SW480 (cell line): ENCODE measurements at regions not wholly inside any gene's neighbourhood (a gene's known extent, or its start where the extent isn't known, plus 50 kb on each side); places are given as distances from the start of the nearest gene placed in this dataset.
"Not testable (repeated sequence)": the region's sequence is repeated elsewhere in the genome, so short reads cannot be mapped to it uniquely, and the experiment has no call there.

Experiments
- DNase-seq: peaks from one replicate; pipeline ENCODE4 v3.0.0-alpha.2; 2016; ENCODE audit warnings: low spot score

- no peak for DNase-seq
Observed at GRCh38 chr1:148315071-148315811, 163.2 kb upstream of the NBPF11 start.

GRCh38 chr1:148310807-148311206 lies 158.7 kb upstream of the NBPF11 start:
- no peak for DNase-seq

GRCh38 chr1:148309940-148310500 lies 157.9 kb upstream of the NBPF11 start:
- DNase-seq: no peak

GRCh38 chr1:148308832-148309458 lies 156.9 kb upstream of the NBPF11 start:
- no peak for DNase-seq

GRCh38 chr1:148307583-148308185 lies 155.6 kb upstream of the NBPF11 start:
- DNase-seq: no peak

- DNase-seq: not testable (repeated sequence)
Observed at GRCh38 chr1:148304935-148305334, 152.9 kb upstream of the NBPF11 start.

GRCh38 chr1:148302586-148303364 lies 150.7 kb upstream of the NBPF11 start:
- not testable (repeated sequence) for DNase-seq

DNA sequence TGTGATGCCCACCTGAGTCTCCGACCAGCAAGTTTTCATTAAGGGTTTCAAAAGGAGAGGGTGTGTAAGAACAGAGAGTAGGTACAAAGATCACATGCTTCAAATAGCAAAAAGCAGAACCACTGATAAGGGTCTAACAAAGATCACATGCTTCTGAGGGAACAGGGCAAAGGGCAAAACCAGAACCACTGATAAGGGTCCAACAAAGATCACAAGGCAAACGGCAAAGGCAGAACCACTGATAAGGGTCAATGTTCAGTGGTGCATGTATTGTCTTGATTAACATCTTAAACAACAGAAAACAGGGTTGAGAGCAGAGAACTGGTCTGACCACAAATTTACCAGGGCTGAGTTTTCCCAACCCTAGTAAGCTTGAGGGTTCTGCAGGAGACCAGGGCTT lies 145.8 kb upstream of the NBPF11 start:
- not testable (repeated sequence) for DNase-seq

DNA sequence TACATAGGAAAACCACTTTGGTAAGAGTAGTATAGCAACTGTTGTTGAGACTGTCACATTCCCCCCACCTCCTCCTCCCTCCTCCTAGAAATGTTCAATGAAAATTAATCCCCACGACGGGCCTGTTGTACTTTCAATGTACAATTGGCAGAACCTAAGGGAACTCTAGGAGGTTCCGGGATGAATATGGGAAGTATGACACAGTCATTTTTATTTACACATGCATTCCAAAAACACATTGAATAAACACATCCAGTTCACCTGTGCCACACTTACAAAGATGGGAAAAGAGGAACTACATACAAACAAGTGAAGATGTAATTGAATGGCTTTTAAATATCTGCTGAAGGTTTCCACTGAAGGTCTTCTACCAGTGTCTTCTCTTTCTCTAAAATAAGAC lies 144.4 kb upstream of the NBPF11 start:
- DNase-seq: no peak

DNA sequence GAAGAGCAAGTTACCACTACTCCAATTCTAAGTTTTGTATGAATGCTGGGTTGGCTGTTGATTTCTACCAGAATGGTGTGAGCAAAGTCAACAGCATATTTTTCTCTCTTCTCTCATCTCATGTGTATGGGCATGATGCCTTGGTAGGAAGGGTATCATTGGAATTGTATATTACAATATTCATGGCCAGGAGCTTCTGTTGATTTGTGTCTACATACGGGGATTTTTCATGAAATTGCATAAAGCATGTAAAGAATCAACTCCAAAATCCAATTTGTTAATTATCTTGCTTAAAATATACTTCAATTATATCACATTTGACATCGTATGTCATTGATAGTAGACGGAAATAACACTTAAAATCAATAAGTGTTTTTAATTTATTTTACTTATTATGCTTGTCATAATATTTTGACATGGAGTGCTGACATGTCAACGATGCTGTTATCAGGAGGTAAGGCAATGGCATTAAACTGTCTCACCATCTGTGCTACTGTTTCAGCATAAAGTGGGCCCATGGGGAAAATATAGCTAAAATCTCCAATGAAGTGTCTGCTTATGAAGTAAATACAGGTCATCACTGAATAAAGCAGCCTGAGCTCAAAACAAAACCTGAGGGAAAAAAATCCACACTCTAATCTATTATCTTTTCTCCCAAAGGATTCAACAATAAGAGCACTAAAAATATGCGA lies 142.2 kb upstream of the NBPF11 start:
- DNase-seq: no peak

- no peak for DNase-seq
Observed at GRCh38 chr1:148293651-148294050, 141.6 kb upstream of the NBPF11 start.

GRCh38 chr1:148292915-148293314 lies 140.8 kb upstream of the NBPF11 start:
- DNase-seq: no peak

DNA sequence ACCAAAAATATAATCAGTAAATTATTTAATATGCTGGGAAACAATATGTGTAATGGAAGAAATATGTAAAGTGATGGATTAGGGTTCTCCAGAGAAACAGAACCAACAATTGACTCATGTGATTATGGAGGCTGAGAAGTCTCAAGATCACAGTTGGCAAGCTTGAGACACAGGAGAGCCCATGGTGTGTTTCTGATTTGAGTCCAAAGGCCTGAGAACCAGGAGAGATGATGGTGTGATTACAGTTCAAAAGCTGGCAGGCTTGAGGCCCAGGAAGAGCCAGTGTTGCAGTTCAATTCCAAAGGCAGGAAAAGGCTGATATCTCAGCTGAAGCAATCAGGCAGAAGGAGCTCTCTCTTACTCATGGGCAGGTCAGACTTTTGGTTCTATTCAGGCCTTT lies 138.8 kb upstream of the NBPF11 start:
- DNase-seq: no peak

DNA sequence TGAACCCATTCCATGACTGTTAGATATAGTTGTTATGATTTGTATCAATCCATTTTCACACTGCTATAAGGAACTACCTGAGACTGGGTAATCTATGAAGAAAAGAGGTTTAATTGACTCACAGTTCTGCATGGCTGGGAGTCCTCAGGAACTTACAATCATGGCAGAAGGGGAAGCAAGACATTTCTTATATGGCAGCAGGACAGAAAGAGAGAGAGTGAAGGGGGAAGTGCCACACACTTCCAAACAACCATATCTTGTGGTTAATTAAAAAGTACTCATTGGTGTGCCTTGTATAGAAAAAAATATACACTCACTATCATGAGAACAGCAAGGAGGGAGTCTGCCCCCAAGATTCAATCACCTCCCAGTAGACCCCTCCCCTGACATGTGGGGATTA lies 137.6 kb upstream of the NBPF11 start:
- DNase-seq: no peak

DNA sequence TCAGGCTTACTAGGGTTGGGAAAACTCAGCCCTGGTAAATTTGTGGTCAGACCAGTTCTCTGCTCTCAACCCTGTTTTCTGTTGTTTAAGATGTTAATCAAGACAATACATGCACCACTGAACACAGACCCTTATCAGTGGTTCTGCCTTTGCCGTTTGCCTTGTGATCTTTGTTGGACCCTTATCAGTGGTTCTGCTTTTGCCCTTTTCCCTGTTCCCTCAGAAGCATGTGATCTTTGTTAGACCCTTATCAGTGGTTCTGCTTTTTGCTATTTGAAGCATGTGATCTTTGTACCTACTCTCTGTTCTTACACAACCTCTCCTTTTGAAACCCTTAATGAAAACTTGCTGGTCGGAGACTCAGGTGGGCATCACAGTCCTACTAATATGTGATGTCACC lies 133.9 kb upstream of the NBPF11 start:
- not testable (repeated sequence) for DNase-seq

DNA sequence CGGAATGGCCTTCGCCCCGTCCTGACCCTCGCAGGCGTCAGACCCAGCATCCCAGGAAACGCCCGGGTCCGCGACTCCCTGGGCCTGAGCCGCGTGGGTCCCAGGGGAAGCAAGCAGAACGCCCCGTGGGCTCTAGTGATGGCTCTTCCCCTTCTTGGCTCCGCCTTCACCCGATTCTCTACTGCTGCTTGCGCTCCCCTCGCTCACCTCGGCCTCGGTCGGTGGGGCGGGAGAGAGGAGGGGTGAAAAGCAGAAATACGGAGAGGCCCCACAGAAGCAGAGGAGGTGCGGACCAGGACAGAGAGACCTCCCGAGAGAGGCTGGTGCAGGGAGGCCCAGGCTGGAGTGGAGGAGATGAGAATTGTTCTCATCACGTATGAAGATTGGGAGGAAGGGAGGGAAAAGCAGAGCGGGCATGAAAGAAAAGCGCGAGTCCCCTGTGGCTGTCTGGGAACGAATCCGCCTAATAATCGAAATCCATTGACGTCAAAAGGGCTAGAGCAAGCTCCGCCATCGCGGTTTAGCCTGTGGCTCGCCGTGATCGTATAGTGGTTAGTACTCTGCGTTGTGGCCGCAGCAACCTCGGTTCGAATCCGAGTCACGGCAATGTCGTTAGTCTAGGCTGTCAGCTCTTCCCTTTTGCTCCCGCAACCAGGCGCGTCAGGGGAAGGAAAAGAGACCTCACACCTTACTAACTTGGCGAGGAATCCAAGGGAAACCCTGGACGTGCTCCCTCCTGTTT lies 128.9 kb upstream of the NBPF11 start:
- DNase-seq: not testable (repeated sequence)

DNA sequence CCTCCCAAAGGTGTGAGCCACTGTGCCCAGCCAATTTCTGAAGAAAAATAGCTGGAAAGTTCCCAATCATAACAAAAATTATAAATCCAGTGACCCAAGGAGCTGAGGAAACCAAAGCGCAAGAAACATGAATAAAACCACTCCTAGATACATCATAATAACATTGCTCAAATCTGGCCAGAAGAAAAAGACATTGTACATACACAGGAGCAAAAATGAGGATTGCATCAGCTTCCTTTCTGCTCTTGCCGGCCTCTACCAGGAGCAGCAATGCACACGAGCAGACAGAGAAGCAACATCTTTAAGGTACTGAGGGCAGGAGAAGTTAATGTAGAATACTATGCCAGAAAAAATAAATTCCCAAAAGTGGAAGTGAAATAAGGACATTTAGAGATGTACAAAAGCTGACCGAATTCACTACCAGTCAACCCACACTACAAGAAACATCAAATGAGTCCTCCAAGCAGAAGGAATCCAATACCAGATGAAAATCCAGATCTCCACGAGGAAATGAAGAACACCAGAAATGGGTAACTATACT lies 127.0 kb upstream of the NBPF11 start:
- not testable (repeated sequence) for DNase-seq

DNA sequence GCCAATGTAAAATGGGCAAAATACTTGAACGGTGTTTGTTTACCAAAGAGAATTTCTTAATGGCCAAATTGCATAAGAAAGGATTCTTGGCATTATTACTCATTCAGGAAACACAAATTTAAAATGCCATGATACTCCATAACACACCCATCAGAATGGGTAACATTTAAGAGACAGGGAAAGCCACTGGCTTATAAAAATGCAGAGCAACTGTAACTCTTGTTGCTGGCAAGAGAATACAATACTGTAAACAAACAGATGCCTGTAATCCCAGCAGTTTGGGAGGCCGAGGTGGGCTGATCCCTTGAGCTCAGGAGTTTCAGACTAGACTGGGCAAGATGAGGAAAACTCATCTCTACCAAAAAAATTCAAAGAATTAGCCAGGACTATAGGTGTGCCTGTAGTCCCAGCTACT lies 125.8 kb upstream of the NBPF11 start:
- not testable (repeated sequence) for DNase-seq

- not testable (repeated sequence) for DNase-seq
Observed at GRCh38 chr1:148267066-148267465, 115.0 kb upstream of the NBPF11 start.
